Keratinocyte (primary cell): ENCODE measurements at regions not wholly inside any gene's neighbourhood (a gene's known extent, or its start where the extent isn't known, plus 50 kb on each side); places are given as distances from the start of the nearest gene placed in this dataset.

ENCODE experiments used
- DNase-seq: peaks from one replicate; pipeline ENCODE4 v3.0.0-alpha.2; 2011; ENCODE audit warnings: low read depth, missing footprints, low spot score
- FAIRE-seq: peaks from 2 replicates; lab custom pipeline; 2011; peaks lifted over from hg19 to GRCh38; lab: Jason Lieb, UNC
- H2AFZ ChIP-seq: 2 replicates; pipeline ENCODE4 v1.6.0; 2012; ENCODE audit warnings: low read length, control low read depth, inconsistent platforms; ENCODE audit not compliant: control insufficient read depth
- H3K27ac ChIP-seq: 2 replicates; pipeline ENCODE4 v1.5.1; 2011; ENCODE audit warnings: low read length; ENCODE audit not compliant: control insufficient read depth, insufficient read depth
- H3K27me3 ChIP-seq: 3 replicates; pipeline ENCODE4 v1.6.0; 2011; ENCODE audit warnings: low read length; ENCODE audit not compliant: control insufficient read depth, insufficient read depth; ENCODE audit errors: extremely low read depth
- H3K36me3 ChIP-seq, 2 experiments: 2 replicates in 1 of 2; 3 replicates in 1 of 2; pipeline ENCODE4 v1.5.1; 2011; ENCODE audit warnings: low read length in 2 of 2, mild to moderate bottlenecking in 1 of 2; ENCODE audit not compliant: control insufficient read depth in 2 of 2, insufficient read depth in 2 of 2; ENCODE audit errors: extremely low read depth in 1 of 2
- H3K4me1 ChIP-seq: 3 replicates; pipeline ENCODE4 v1.5.1; 2011; ENCODE audit warnings: low read length; ENCODE audit not compliant: control insufficient read depth, insufficient read depth; ENCODE audit errors: extremely low read depth
- H3K4me2 ChIP-seq: 3 replicates; pipeline ENCODE4 v1.6.0; 2011; ENCODE audit warnings: low read depth, low read length; ENCODE audit not compliant: control insufficient read depth, insufficient read depth; ENCODE audit errors: extremely low read depth
- H3K4me3 ChIP-seq, 3 experiments: fragments of 200-600 bp in 1 of 3; sonication (generic) in 1 of 3; 2 replicates in 2 of 3; 3 replicates in 1 of 3; pipeline ENCODE4 v1.5.1; 2011 to 2016; ENCODE audit warnings: low read length in 3 of 3, mild to moderate bottlenecking in 3 of 3, control low read depth in 2 of 3, inconsistent platforms in 1 of 3, low read depth in 1 of 3, mixed read lengths in 1 of 3, mixed run types in 1 of 3, moderate library complexity in 1 of 3; ENCODE audit not compliant: control insufficient read depth in 2 of 3, insufficient read depth in 2 of 3; ENCODE audit errors: extremely low read depth in 1 of 3
- H3K79me2 ChIP-seq: 2 replicates; pipeline ENCODE4 v1.6.0; 2012; ENCODE audit warnings: low read length; ENCODE audit not compliant: control insufficient read depth, insufficient read depth
- H3K9ac ChIP-seq: 3 replicates; pipeline ENCODE4 v1.6.0; 2011; ENCODE audit warnings: low read length; ENCODE audit not compliant: control insufficient read depth, insufficient read depth; ENCODE audit errors: extremely low read depth
- H3K9me1 ChIP-seq: 3 replicates; pipeline ENCODE4 v1.6.0; 2011; ENCODE audit warnings: low read length; ENCODE audit not compliant: control insufficient read depth, insufficient read depth; ENCODE audit errors: extremely low read depth
- H3K9me3 ChIP-seq: 2 replicates; pipeline ENCODE4 v1.5.1; 2012; ENCODE audit warnings: low read depth, low read length; ENCODE audit not compliant: control insufficient read depth
- H4K20me1 ChIP-seq: 3 replicates; pipeline ENCODE4 v1.6.0; 2011; ENCODE audit warnings: low read length; ENCODE audit not compliant: control insufficient read depth, insufficient read depth; ENCODE audit errors: extremely low read depth
- CTCF ChIP-seq, 3 experiments: IDR thresholded peaks in 1 of 3; conservative IDR thresholded peaks in 1 of 3; optimal IDR thresholded peaks in 1 of 3; 2 replicates in 2 of 3; 3 replicates in 1 of 3; pipeline versions ENCODE3 to v1.5.1; 2011; ENCODE audit warnings: low read length in 3 of 3, mild to moderate bottlenecking in 3 of 3, moderate library complexity in 2 of 3, control low read depth in 1 of 3, inconsistent platforms in 1 of 3; ENCODE audit not compliant: insufficient read depth in 2 of 3; ENCODE audit errors: extremely low read depth in 1 of 3
- EZH2 ChIP-seq: IDR thresholded peaks from one replicate; pipeline ENCODE4 v1.6.1; 2012; ENCODE audit warnings: inconsistent platforms, mild to moderate bottlenecking, low read length, moderate library complexity
- dilution Hi-C: fragments of 300-500 bp; cut with MboI; formaldehyde crosslinking; loops from one replicate; pipeline ENCODE4 v1.7.0; 2020; ENCODE audit warnings: low sequenced_read_pairs; ENCODE audit not compliant: extremely low pct_ligation_motif_present

- Histone ChIP-seq H4K20me1 (no peaks in the 10 kb centered on the region), H3K4me3 (no peak overlapping the region), H3K9ac (no peak overlapping the region), H3K4me2 (no peak overlapping the region), H3K36me3 (no peaks in the 10 kb centered on the region), H3K27ac (no peak overlapping the region), H3K79me2 (no peaks in the 10 kb centered on the region), H3K4me1 (no peaks in the 10 kb centered on the region), H3K9me3 (no peaks in the 10 kb centered on the region), H3K27me3 (no peaks in the 10 kb centered on the region), H3K9me1 (no peaks in the 10 kb centered on the region), H2AFZ (no peak overlapping the region)
- TF ChIP-seq CTCF (optimal IDR thresholded peaks at IDR 0.05 in 1 of 3, IDR thresholded peaks at IDR 0.05 in 1 of 3, conservative IDR thresholded peaks at IDR 0.05 in 1 of 3; ENCODE audit: extremely low read depth in 1 of 3, insufficient read depth in 2 of 3, low read length in 3 of 3) (no peak), EZH2 (no peak)
- FAIRE-seq (no peak), DNase-seq (no peak)
- dilution Hi-C loops, result no loop called here
Observed at GRCh38 chr21:16115461-16115860, 385.7 kb downstream of the USP25 start.

- no peak for FAIRE-seq
- Histone ChIP-seq H3K36me3 (no peaks in the 10 kb centered on the region), H4K20me1 (no peaks in the 10 kb centered on the region), H2AFZ (no peak overlapping the region), H3K4me1 (no peaks in the 10 kb centered on the region), H3K9ac (no peak overlapping the region), H3K4me3 (no peak overlapping the region), H3K27ac (no peak overlapping the region), H3K4me2 (no peak overlapping the region), H3K9me3 (no peaks in the 10 kb centered on the region), H3K27me3 (no peaks in the 10 kb centered on the region), H3K79me2 (no peaks in the 10 kb centered on the region), H3K9me1 (no peaks in the 10 kb centered on the region)
- no peak for DNase-seq
- dilution Hi-C loops, result no loop called here
- TF ChIP-seq EZH2 (no peak), CTCF (optimal IDR thresholded peaks at IDR 0.05 in 1 of 3, IDR thresholded peaks at IDR 0.05 in 1 of 3, conservative IDR thresholded peaks at IDR 0.05 in 1 of 3; ENCODE audit: extremely low read depth in 1 of 3, insufficient read depth in 2 of 3, low read length in 3 of 3) (no peak)
Observed at GRCh38 chr21:16116069-16116468, 386.3 kb downstream of the USP25 start.
